ENCODE measurements at regions not wholly inside any gene's neighbourhood (a gene's known extent, or its start where the extent isn't known, plus 50 kb on each side); places are given as distances from the start of the nearest gene placed in this dataset.

- in situ Hi-C loops (cut with MboI; ENCODE audit: low sequenced_read_pairs): no loop called here
Observed at GRCh38 chr13:81762449-81762848, 1421.5 kb upstream of the SPRY2 start.

GRCh38 chr13:81760316-81760715 is 1419.4 kb upstream of the SPRY2 start:
- in situ Hi-C loops (cut with MboI; ENCODE audit: low sequenced_read_pairs): no loop called here

- in situ Hi-C loops (cut with MboI; ENCODE audit: low sequenced_read_pairs): no loop called here
Observed at GRCh38 chr13:81757348-81757970, 1416.5 kb upstream of the SPRY2 start.

- in situ Hi-C loops (cut with MboI; ENCODE audit: low sequenced_read_pairs): no loop called here
Observed at GRCh38 chr13:81745391-81745790, 1404.5 kb upstream of the SPRY2 start.

GRCh38 chr13:81738364-81738763 is 1397.4 kb upstream of the SPRY2 start:
- in situ Hi-C loops (cut with MboI; ENCODE audit: low sequenced_read_pairs): no loop called here

- in situ Hi-C loops (cut with MboI; ENCODE audit: low sequenced_read_pairs): no loop called here
Observed at GRCh38 chr13:81726037-81726726, 1385.3 kb upstream of the SPRY2 start.

- in situ Hi-C loops (cut with MboI; ENCODE audit: low sequenced_read_pairs): no loop called here
Observed at GRCh38 chr13:81722456-81722855, 1381.5 kb upstream of the SPRY2 start.

- in situ Hi-C loops (cut with MboI; ENCODE audit: low sequenced_read_pairs): no loop called here
Observed at GRCh38 chr13:81721400-81721799, 1380.5 kb upstream of the SPRY2 start.

GRCh38 chr13:81714513-81714912 is 1373.6 kb upstream of the SPRY2 start:
- in situ Hi-C loops (cut with MboI; ENCODE audit: low sequenced_read_pairs): no loop called here

GRCh38 chr13:81713201-81713600 is 1372.3 kb upstream of the SPRY2 start:
- in situ Hi-C loops (cut with MboI; ENCODE audit: low sequenced_read_pairs): no loop called here

- in situ Hi-C loops (cut with MboI; ENCODE audit: low sequenced_read_pairs): no loop called here
Observed at GRCh38 chr13:81697826-81698225, 1356.9 kb upstream of the SPRY2 start.

GRCh38 chr13:81686877-81687276 is 1346.0 kb upstream of the SPRY2 start:
- in situ Hi-C loops (cut with MboI; ENCODE audit: low sequenced_read_pairs): no loop called here

GRCh38 chr13:81683521-81683920 is 1342.6 kb upstream of the SPRY2 start:
- in situ Hi-C loops (cut with MboI; ENCODE audit: low sequenced_read_pairs): no loop called here

GRCh38 chr13:81682081-81682630 is 1341.2 kb upstream of the SPRY2 start:
- in situ Hi-C loops (cut with MboI; ENCODE audit: low sequenced_read_pairs): no loop called here

- in situ Hi-C loops (cut with MboI; ENCODE audit: low sequenced_read_pairs): no loop called here
Observed at GRCh38 chr13:81677857-81678256, 1336.9 kb upstream of the SPRY2 start.

- in situ Hi-C loops (cut with MboI; ENCODE audit: low sequenced_read_pairs): no loop called here
Observed at GRCh38 chr13:81676008-81676407, 1335.1 kb upstream of the SPRY2 start.

- in situ Hi-C loops (cut with MboI; ENCODE audit: low sequenced_read_pairs): no loop called here
Observed at GRCh38 chr13:81671064-81671463, 1330.1 kb upstream of the SPRY2 start.

- in situ Hi-C loops (cut with MboI; ENCODE audit: low sequenced_read_pairs): no loop called here
Observed at GRCh38 chr13:81670048-81670447, 1329.1 kb upstream of the SPRY2 start.

- in situ Hi-C loops (cut with MboI; ENCODE audit: low sequenced_read_pairs): no loop called here
Observed at GRCh38 chr13:81664872-81665271, 1323.9 kb upstream of the SPRY2 start.

GRCh38 chr13:81659984-81660383 is 1319.1 kb upstream of the SPRY2 start:
- in situ Hi-C loops (cut with MboI; ENCODE audit: low sequenced_read_pairs): no loop called here

GRCh38 chr13:81658598-81659370 is 1317.9 kb upstream of the SPRY2 start:
- in situ Hi-C loops (cut with MboI; ENCODE audit: low sequenced_read_pairs): no loop called here

Measured in HL-60/S4 treated with phorbol 12-myristate 13-acetate at 8.2 ng/mL for 4 days and 3 days (cell line).